Ammon's horn (tissue), 1 donor: ENCODE measurements at regions not wholly inside any gene's neighbourhood (a gene's known extent, or its start where the extent isn't known, plus 50 kb on each side); places are given as distances from the start of the nearest gene placed in this dataset.
A peak's percentile ranks its signal among the peaks of the same experiment; 100 is the strongest.

ENCODE experiments used
- DNase-seq: peaks from one replicate; pipeline ENCODE4 v3.0.0-alpha.2; 2016; ENCODE audit warnings: low spot score

- no peak for DNase-seq
Observed at GRCh38 chr7:115471891-115472290, 550.0 kb downstream of the MDFIC start.

- DNase-seq, result no peak
Observed at GRCh38 chr7:115462301-115463015, 540.6 kb downstream of the MDFIC start.

GRCh38 chr7:115449689-115450088, 527.8 kb downstream of the MDFIC start:
- no peak for DNase-seq

- no peak for DNase-seq
Observed at GRCh38 chr7:115447495-115447894, 525.6 kb downstream of the MDFIC start.

- no peak for DNase-seq
Observed at GRCh38 chr7:115441033-115441432, 519.1 kb downstream of the MDFIC start.

- DNase-seq, result no peak
Observed at GRCh38 chr7:115435178-115435577, 513.3 kb downstream of the MDFIC start.

- no peak for DNase-seq
Observed at GRCh38 chr7:115429918-115430317, 508.0 kb downstream of the MDFIC start.

- DNase-seq, result no peak
Observed at GRCh38 chr7:115417662-115418061, 495.8 kb downstream of the MDFIC start.

- no peak for DNase-seq
Observed at GRCh38 chr7:115410972-115411686, 489.2 kb downstream of the MDFIC start.

GRCh38 chr7:115410434-115410820, 488.5 kb downstream of the MDFIC start:
- peak; percentile 5 for DNase-seq

- no peak for DNase-seq
Observed at GRCh38 chr7:115409682-115410433, 488.0 kb downstream of the MDFIC start.

- DNase-seq, result no peak
Observed at GRCh38 chr7:115406219-115406618, 484.3 kb downstream of the MDFIC start.

GRCh38 chr7:115387137-115387536, 465.2 kb downstream of the MDFIC start:
- DNase-seq, result no peak

- DNase-seq, result no peak
Observed at GRCh38 chr7:115379321-115379720, 457.4 kb downstream of the MDFIC start.

GRCh38 chr7:115368998-115369397, 447.1 kb downstream of the MDFIC start:
- no peak for DNase-seq

- DNase-seq, result no peak
Observed at GRCh38 chr7:115363916-115364315, 442.0 kb downstream of the MDFIC start.

GRCh38 chr7:115359955-115360354, 438.1 kb downstream of the MDFIC start:
- DNase-seq, result no peak

- no peak for DNase-seq
Observed at GRCh38 chr7:115359119-115359518, 437.2 kb downstream of the MDFIC start.

GRCh38 chr7:115357703-115357999, 435.8 kb downstream of the MDFIC start:
- DNase-seq, result no peak

- no peak for DNase-seq
Observed at GRCh38 chr7:115356999-115357702, 435.3 kb downstream of the MDFIC start.

GRCh38 chr7:115356139-115356746, 434.3 kb downstream of the MDFIC start:
- no peak for DNase-seq

- DNase-seq, result no peak
Observed at GRCh38 chr7:115354925-115355324, 433.0 kb downstream of the MDFIC start.
